ENCODE measurements at regions not wholly inside any gene's neighbourhood (a gene's known extent, or its start where the extent isn't known, plus 50 kb on each side); places are given as distances from the start of the nearest gene placed in this dataset.
A peak's percentile ranks its signal among the peaks of the same experiment; 100 is the strongest.

- no peak for DNase-seq (ENCODE audit: low spot score)
These were observed 663.7 kb upstream of the B3GAT1 start for GRCh38 chr11:135075740-135076139.

- peak; percentile 47 for DNase-seq (ENCODE audit: low spot score)
These were observed 662.5 kb upstream of the B3GAT1 start for GRCh38 chr11:135074397-135074998.

GRCh38 chr11:135073870-135074269 is 661.8 kb upstream of the B3GAT1 start:
- no peak for DNase-seq (ENCODE audit: low spot score)

GRCh38 chr11:135073381-135073780 is 661.3 kb upstream of the B3GAT1 start:
- no peak for DNase-seq (ENCODE audit: low spot score)

GRCh38 chr11:135069890-135070289 is 657.8 kb upstream of the B3GAT1 start:
- no peak for DNase-seq (ENCODE audit: low spot score)

GRCh38 chr11:135069063-135069462 is 657.0 kb upstream of the B3GAT1 start:
- DNase-seq (ENCODE audit: low spot score) = no peak

GRCh38 chr11:135062994-135063393 is 651.0 kb upstream of the B3GAT1 start:
- no peak for DNase-seq (ENCODE audit: low spot score)

GRCh38 chr11:135061166-135061565 is 649.1 kb upstream of the B3GAT1 start:
- no peak for DNase-seq (ENCODE audit: low spot score)

GRCh38 chr11:135046986-135047385 is 634.9 kb upstream of the B3GAT1 start:
- DNase-seq (ENCODE audit: low spot score) = no peak

GRCh38 chr11:135046556-135046955 is 634.5 kb upstream of the B3GAT1 start:
- no peak for DNase-seq (ENCODE audit: low spot score)

GRCh38 chr11:135043434-135043833 is 631.4 kb upstream of the B3GAT1 start:
- DNase-seq (ENCODE audit: low spot score) = peak; percentile 24

GRCh38 chr11:135037828-135038227 is 625.8 kb upstream of the B3GAT1 start:
- DNase-seq (ENCODE audit: low spot score) = no peak

GRCh38 chr11:135036488-135037297 is 624.7 kb upstream of the B3GAT1 start:
- DNase-seq (ENCODE audit: low spot score) = no peak

- no peak for DNase-seq (ENCODE audit: low spot score)
These were observed 623.2 kb upstream of the B3GAT1 start for GRCh38 chr11:135035282-135035681.

GRCh38 chr11:135033540-135033939 is 621.5 kb upstream of the B3GAT1 start:
- peak; percentile 82 for DNase-seq (ENCODE audit: low spot score)

- no peak for DNase-seq (ENCODE audit: low spot score)
These were observed 619.4 kb upstream of the B3GAT1 start for GRCh38 chr11:135031205-135031989.

GRCh38 chr11:135027461-135027860 is 615.4 kb upstream of the B3GAT1 start:
- DNase-seq (ENCODE audit: low spot score) = no peak

- no peak for DNase-seq (ENCODE audit: low spot score)
These were observed 611.5 kb upstream of the B3GAT1 start for GRCh38 chr11:135023499-135023898.

GRCh38 chr11:135022454-135022853 is 610.4 kb upstream of the B3GAT1 start:
- no peak for DNase-seq (ENCODE audit: low spot score)

GRCh38 chr11:135019899-135020298 is 607.9 kb upstream of the B3GAT1 start:
- DNase-seq (ENCODE audit: low spot score) = no peak

GRCh38 chr11:135019343-135019871 is 607.4 kb upstream of the B3GAT1 start:
- no peak for DNase-seq (ENCODE audit: low spot score)

GRCh38 chr11:135017296-135017695 is 605.3 kb upstream of the B3GAT1 start:
- DNase-seq (ENCODE audit: low spot score) = no peak

GRCh38 chr11:135015966-135016365 is 603.9 kb upstream of the B3GAT1 start:
- DNase-seq (ENCODE audit: low spot score) = no peak
